GM13976 (cell line): ENCODE measurements at regions not wholly inside any gene's neighbourhood (a gene's known extent, or its start where the extent isn't known, plus 50 kb on each side); places are given as distances from the start of the nearest gene placed in this dataset.

Source experiments
- DNase-seq: peaks from one replicate; pipeline ENCODE4 v3.0.0; 2012; ENCODE audit warnings: low spot score
- CTCF ChIP-seq: IDR thresholded peaks from 2 replicates; pipeline ENCODE4 v1.5.1; 2012; ENCODE audit warnings: borderline replicate concordance, mild to moderate bottlenecking; ENCODE audit not compliant: insufficient read depth; ENCODE audit errors: extremely low read depth, missing control alignments, control extremely low read depth
- in situ Hi-C: fragments of 300-500 bp; cut with MboI; formaldehyde crosslinking; loops from one replicate; pipeline ENCODE4 v1.12.0; 2022; ENCODE audit warnings: low sequenced_read_pairs, mixed read lengths, inconsistent platforms; ENCODE audit not compliant: unreplicated experiment

DNA sequence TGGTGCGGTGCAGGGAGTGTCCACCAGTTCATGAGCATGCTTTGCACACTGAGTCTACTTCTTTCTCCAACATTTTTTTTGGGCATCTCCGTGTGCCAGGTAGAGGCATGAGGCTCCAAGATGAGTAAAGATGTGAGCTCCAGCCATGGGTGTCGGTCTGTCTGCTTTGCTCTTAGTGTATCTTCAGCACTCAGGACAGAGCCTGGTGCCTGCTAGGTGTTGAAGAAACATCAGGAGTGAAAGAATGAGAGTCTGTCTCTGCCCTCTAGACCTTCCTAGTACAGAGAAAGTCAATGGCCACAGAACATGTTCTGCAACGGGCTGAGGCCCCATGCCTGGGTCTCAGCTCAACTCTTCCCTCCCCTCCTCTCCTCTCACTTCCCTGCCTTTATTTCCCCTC is 486.5 kb downstream of the TBC1D22A start:
- TF ChIP-seq CTCF: no peak
- no peak for DNase-seq
- in situ Hi-C loops: no loop called here

- no peak for TF ChIP-seq CTCF
- no peak for DNase-seq
- in situ Hi-C loops: no loop called here
These were observed 485.3 kb downstream of the TBC1D22A start for GRCh38 chr22:47247579-47248240.

DNA sequence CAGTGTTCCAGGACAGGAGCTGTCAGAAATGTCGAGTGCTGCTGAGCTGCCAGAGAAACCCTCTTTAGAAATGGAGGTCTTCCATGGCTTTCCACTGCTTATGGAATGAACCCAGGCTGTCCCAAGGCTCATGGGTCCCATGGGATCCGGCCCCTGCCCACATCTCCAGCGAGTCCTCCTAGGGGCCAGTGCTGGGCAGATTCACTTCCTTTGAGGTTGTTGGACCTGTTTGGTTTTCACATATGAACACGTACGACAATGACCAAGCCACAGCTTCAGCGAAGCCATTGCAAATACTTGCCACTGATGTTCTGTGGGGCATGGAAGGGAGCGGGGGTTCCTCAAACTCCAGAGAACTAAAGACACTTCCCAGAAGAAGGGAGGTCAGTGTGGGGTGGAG is 483.3 kb downstream of the TBC1D22A start:
- in situ Hi-C loops: no loop called here
- no peak for TF ChIP-seq CTCF

GRCh38 chr22:47245286-47245685 is 482.8 kb downstream of the TBC1D22A start:
- no peak for TF ChIP-seq CTCF
- DNase-seq: no peak
- in situ Hi-C loops: no loop called here

More for the DNA sequence above, 483.3 kb downstream of the TBC1D22A start:
- no peak for DNase-seq

DNA sequence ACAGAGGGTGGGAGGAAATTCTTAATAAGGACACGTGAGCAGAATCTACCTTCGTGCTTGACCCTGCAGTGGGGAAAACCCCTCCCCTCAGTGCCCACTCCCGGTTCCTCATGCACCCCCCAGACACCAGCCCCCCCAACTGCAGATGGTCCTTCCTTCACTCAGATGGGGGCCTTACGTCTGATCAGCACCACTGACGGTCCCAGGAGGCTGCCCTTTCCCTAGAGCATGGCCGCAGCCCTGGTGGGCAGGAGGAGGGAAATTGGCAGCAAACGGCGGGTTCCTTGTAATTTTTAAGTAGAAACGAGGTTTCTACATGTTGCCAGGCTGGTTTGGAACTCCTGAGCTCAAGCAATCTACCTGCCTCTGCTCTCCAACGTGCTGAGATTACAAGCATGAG is 477.7 kb downstream of the TBC1D22A start:
- in situ Hi-C loops: no loop called here
- no peak for TF ChIP-seq CTCF

DNA sequence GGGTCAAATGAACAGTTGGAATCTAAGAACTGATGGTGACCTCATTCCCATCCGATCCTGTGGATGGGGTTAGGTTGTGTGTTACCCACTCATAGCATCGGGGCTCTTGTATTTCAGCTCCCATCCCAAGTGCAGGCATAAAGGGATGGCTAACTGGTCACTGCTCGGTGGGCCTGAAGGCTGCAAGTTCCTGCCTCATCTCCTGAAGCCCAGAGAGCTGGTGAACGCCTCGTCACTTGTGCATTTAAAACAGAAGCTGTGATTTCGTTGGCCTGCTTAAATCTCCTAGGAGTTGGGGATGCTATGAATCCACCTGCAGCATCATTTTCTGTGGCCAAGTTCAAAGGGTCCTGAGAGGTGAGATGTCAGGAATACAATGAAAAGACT is 477.0 kb downstream of the TBC1D22A start:
- in situ Hi-C loops: no loop called here
- DNase-seq: no peak
- TF ChIP-seq CTCF: no peak

More for the DNA sequence above, 477.7 kb downstream of the TBC1D22A start:
- DNase-seq: no peak

- DNase-seq: no peak
- no peak for TF ChIP-seq CTCF
- in situ Hi-C loops: no loop called here
These were observed 476.4 kb downstream of the TBC1D22A start for GRCh38 chr22:47238690-47239473.
